ENCODE measurements at regions not wholly inside any gene's neighbourhood (a gene's known extent, or its start where the extent isn't known, plus 50 kb on each side); places are given as distances from the start of the nearest gene placed in this dataset.

GRCh38 chr22:35148866-35149548, 83.0 kb downstream of the ISX start:
- Mint-ChIP-seq H3K4me3 (no peak overlapping the region), H3K27me3 (ENCODE audit: insufficient read depth, low read depth, poor library complexity) (peaks cover 12% of the 10 kb centered on the region), H3K36me3 (ENCODE audit: low read depth) (no peaks in the 10 kb centered on the region), H3K9me3 (peaks cover 7% of the 10 kb centered on the region), H3K27ac (no peak overlapping the region), H3K4me1 (peaks cover 25% of the 10 kb centered on the region)
- no peak for ATAC-seq
- no peak for DNase-seq (ENCODE audit: low spot score)
- TF ChIP-seq ZNF331 (CRISPR knock-in tag; IDR thresholded peaks at IDR 0.05; ENCODE audit: low read depth): no peak
- no peak for TF ChIP-seq EZH2phosphoT487 (IDR thresholded peaks at IDR 0.05; ENCODE audit: unreplicated experiment)
- TF ChIP-seq ZNF462 (CRISPR knock-in tag; IDR thresholded peaks at IDR 0.05): no peak
- no peak for TF ChIP-seq ETS1 (IDR thresholded peaks at IDR 0.05)
- TF ChIP-seq REST (IDR thresholded peaks at IDR 0.05; ENCODE audit: unreplicated experiment): no peak
- TF ChIP-seq ZNF114 (CRISPR knock-in tag; IDR thresholded peaks at IDR 0.05): no peak
- TF ChIP-seq EZH2 (IDR thresholded peaks at IDR 0.05; ENCODE audit: low read depth, unreplicated experiment): no peak
- TF ChIP-seq POLR2AphosphoS5 (IDR thresholded peaks at IDR 0.05; ENCODE audit: low read depth): no peak
- no peak for TF ChIP-seq CTCF (conservative IDR thresholded peaks at IDR 0.05; ENCODE audit: low read depth in 2 of 2)
- no peak for TF ChIP-seq CREB1 (CRISPR knock-in tag; IDR thresholded peaks at IDR 0.05; ENCODE audit: low read depth)
- TF ChIP-seq JUNB (IDR thresholded peaks at IDR 0.05; ENCODE audit: unreplicated experiment): no peak
- TF ChIP-seq STAT1 (IDR thresholded peaks at IDR 0.05; ENCODE audit: unreplicated experiment): no peak
- TF ChIP-seq NANOG (IDR thresholded peaks at IDR 0.05; ENCODE audit: borderline replicate concordance): no peak
- H3K27me3 ChIP-seq (ENCODE audit: insufficient read depth): no peaks in the 10 kb centered on the region
- H3K4me3 ChIP-seq: no peak overlapping the region
- no peak overlapping the region for H3K4me2 ChIP-seq
- H3K4me1 ChIP-seq (ENCODE audit: insufficient read depth): peaks cover 8% of the 10 kb centered on the region
- H3K9me2 ChIP-seq (ENCODE audit: insufficient read depth): peaks cover 12% of the 10 kb centered on the region
- H3F3A ChIP-seq (replicated peaks; ENCODE audit: low read depth): no peaks in the 10 kb centered on the region
- H4K20me1 ChIP-seq (replicated peaks; ENCODE audit: insufficient read depth): no peaks in the 10 kb centered on the region
- H3K27ac ChIP-seq (ENCODE audit: low read depth): no peak overlapping the region
- H3K79me2 ChIP-seq (replicated peaks; ENCODE audit: insufficient read depth): no peaks in the 10 kb centered on the region
- H3K36me3 ChIP-seq (ENCODE audit: insufficient read depth): no peaks in the 10 kb centered on the region
- H2AFZ ChIP-seq: no peak overlapping the region
